ENCODE measurements at regions not wholly inside any gene's neighbourhood (a gene's known extent, or its start where the extent isn't known, plus 50 kb on each side); places are given as distances from the start of the nearest gene placed in this dataset.

GRCh38 chr12:46452776-46453175, 80.2 kb upstream of the SLC38A2 start:
- ATAC-seq (ENCODE audit: insufficient number of reproducible peaks, low FRiP score, low read depth): no peak
- Histone ChIP-seq H3K4me3 (no peak overlapping the region), H3K27ac (no peak overlapping the region), H3K4me1 (ENCODE audit: control insufficient read depth in 1 of 2, low read depth in 2 of 2) (peaks cover 10 to 20% of the 10 kb centered on the region in 2 donors), H3K27me3 (replicated peaks; ENCODE audit: insufficient read depth) (no peaks in the 10 kb centered on the region), H3K36me3 (no peaks in the 10 kb centered on the region), H3K9me3 (no peaks in the 10 kb centered on the region)
- no peak for TF ChIP-seq CTCF (IDR thresholded peaks at IDR 0.05)
- DNase-seq (ENCODE audit: low spot score): no peak

GRCh38 chr12:46452061-46452615, 79.6 kb upstream of the SLC38A2 start:
- Histone ChIP-seq H3K4me3 (no peak overlapping the region), H3K4me1 (ENCODE audit: control insufficient read depth in 1 of 2, low read depth in 2 of 2) (peaks cover 10 to 20% of the 10 kb centered on the region in 2 donors), H3K36me3 (no peaks in the 10 kb centered on the region), H3K9me3 (no peaks in the 10 kb centered on the region), H3K27me3 (replicated peaks; ENCODE audit: insufficient read depth) (no peaks in the 10 kb centered on the region), H3K27ac (no peak overlapping the region)
- ATAC-seq (ENCODE audit: insufficient number of reproducible peaks, low FRiP score, low read depth): no peak
- DNase-seq (ENCODE audit: low spot score): no peak
- TF ChIP-seq CTCF (IDR thresholded peaks at IDR 0.05): no peak

- Histone ChIP-seq H3K36me3 (no peaks in the 10 kb centered on the region), H3K27ac (no peak overlapping the region)
- ATAC-seq (ENCODE audit: insufficient number of reproducible peaks, low FRiP score, low read depth): no peak
These were observed 78.9 kb upstream of the SLC38A2 start for GRCh38 chr12:46451276-46452021.

GRCh38 chr12:46450279-46450748, 77.7 kb upstream of the SLC38A2 start:
- Histone ChIP-seq H3K27me3 (replicated peaks; ENCODE audit: insufficient read depth) (no peaks in the 10 kb centered on the region), H3K4me3 (no peak overlapping the region), H3K36me3 (no peaks in the 10 kb centered on the region), H3K4me1 (ENCODE audit: control insufficient read depth in 1 of 2, low read depth in 2 of 2) (peaks cover 10 to 25% of the 10 kb centered on the region in 2 donors), H3K27ac (peak overlapping the region; percentile 2 to 55), H3K9me3 (no peaks in the 10 kb centered on the region)
- DNase-seq (ENCODE audit: low spot score) (peak; percentile 62), ATAC-seq (ENCODE audit: insufficient number of reproducible peaks, low FRiP score, low read depth) (no peak)
- no peak for TF ChIP-seq CTCF (IDR thresholded peaks at IDR 0.05)

More at GRCh38 chr12:46451276-46452021, 78.9 kb upstream of the SLC38A2 start:
- no peak for TF ChIP-seq CTCF (IDR thresholded peaks at IDR 0.05)
- DNase-seq (ENCODE audit: low spot score): no peak
- no peak overlapping the region for H3K4me3 ChIP-seq
- H3K9me3 ChIP-seq: no peaks in the 10 kb centered on the region
- H3K27me3 ChIP-seq (replicated peaks; ENCODE audit: insufficient read depth): no peaks in the 10 kb centered on the region
- H3K4me1 ChIP-seq (ENCODE audit: control insufficient read depth in 1 of 2, low read depth in 2 of 2): peaks cover 10 to 20% of the 10 kb centered on the region in 2 donors

- no peak for ATAC-seq (ENCODE audit: insufficient number of reproducible peaks, low FRiP score, low read depth)
- H3K36me3 ChIP-seq: no peaks in the 10 kb centered on the region
- DNase-seq (ENCODE audit: low spot score): no peak
These were observed 77.3 kb upstream of the SLC38A2 start for GRCh38 chr12:46449856-46450255.

More at GRCh38 chr12:46449856-46450255, 77.3 kb upstream of the SLC38A2 start:
- Histone ChIP-seq H3K4me3 (no peak overlapping the region), H3K9me3 (no peaks in the 10 kb centered on the region), H3K4me1 (ENCODE audit: control insufficient read depth in 1 of 2, low read depth in 2 of 2) (peaks cover 10 to 25% of the 10 kb centered on the region in 2 donors), H3K27ac (peak overlapping the region; percentile 2 to 31), H3K27me3 (replicated peaks; ENCODE audit: insufficient read depth) (no peaks in the 10 kb centered on the region)
- no peak for TF ChIP-seq CTCF (IDR thresholded peaks at IDR 0.05)
